ENCODE measurements at regions not wholly inside any gene's neighbourhood (a gene's known extent, or its start where the extent isn't known, plus 50 kb on each side); places are given as distances from the start of the nearest gene placed in this dataset.

DNA sequence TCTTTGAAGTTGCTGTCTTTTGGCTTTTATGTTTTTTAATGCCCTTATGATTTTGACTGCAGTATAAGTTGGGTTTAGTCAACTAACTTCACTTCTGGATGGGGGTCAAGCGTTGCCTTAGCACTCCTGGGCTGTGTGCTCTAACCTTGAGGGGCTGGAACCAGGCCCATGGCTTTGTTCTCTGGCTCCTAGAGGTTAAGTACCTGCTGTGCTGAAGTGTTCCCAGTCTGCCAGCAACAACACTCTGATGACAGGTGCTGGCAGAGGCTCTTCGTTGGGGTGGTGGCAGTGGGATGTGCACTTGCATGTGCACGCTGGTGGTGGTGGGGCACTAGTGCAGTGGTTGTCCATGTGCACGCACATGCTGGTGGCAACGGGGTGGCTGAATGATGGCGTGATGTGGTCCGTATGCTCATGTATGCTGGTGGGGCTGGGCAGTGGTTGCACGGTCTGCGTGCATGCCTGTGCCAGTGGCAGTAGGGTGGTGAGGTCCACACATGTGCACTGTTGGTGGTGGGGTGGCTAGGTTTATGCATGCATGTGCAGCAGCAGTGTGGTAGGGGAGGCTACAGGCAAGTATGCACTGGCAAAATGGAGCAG is 447.8 kb upstream of the GOT2 start:
- DNase-seq (ENCODE audit: low read depth in 2 of 2): no peak

DNA sequence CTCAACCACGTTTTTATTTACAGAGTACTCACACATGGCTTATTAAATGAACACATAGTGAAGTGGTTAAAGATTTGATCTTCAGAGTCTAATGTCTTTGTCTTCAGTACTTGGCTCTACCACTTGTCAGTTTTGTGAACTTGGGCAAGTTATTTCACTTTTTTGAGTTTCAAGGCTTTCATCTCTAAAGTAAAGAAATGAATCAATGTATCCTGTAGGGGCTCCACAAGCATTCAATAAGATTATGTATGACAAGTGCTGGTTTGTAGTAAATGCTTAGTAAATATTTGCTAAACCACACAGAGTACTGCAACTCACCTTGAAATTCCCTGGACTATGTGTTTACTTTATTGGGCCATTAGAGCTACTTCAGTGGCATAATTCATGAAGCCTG is 446.0 kb upstream of the GOT2 start:
- DNase-seq (ENCODE audit: low read depth in 2 of 2): no peak

DNA sequence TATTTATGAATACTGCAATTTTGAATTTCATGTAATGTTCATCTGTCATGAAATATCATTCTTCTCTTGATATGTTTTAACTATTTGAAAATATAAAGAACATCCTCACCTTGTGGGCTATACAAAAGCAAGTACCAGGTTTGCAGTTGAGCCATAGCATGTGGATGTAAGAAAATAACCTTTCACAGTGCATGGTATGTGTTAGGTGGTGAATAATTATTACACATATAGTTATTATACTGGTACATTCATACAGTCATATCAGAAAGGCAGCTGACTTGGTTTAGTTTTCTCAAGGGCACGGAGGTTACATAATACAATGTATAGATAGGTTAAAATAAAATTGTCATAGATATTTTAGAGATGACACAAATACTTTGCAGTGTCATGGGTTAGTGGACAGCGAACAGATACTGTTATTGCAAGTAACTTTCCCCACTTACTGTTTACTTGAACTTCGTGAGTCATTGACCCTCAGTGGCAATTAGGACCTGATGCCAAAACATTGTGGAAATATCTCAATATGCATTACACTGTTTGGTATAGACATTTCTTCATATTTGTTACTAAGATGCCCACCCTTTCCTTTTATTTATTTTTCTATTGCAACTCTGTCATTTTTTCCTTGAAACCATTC is 445.4 kb upstream of the GOT2 start:
- DNase-seq (ENCODE audit: low read depth in 2 of 2): no peak

- no peak for DNase-seq (ENCODE audit: low read depth in 2 of 2)
Measured at GRCh38 chr16:59173408-59173831, 439.3 kb upstream of the GOT2 start.

- DNase-seq (ENCODE audit: low read depth in 2 of 2): no peak
Measured at GRCh38 chr16:59170099-59170712, 436.1 kb upstream of the GOT2 start.

DNA sequence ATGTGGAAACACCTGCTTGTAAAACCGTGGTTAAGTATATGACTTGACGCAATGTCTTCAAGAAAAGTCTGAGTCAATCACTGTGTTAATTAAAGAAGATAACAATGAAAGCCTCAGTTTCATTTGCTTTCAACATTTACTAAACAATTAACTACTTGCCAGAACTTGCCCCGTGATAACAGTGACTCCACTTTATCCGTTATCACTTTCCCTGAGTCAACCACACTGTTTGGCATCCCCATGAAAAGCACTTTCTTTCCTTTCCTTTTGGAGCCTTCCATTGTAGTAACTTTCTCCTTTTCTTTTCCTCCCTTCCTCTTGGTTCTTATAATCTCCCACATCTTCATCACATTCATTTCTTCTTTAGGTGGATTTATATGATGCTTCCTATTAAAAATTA is 435.1 kb upstream of the GOT2 start:
- no peak for DNase-seq (ENCODE audit: low read depth in 2 of 2)

- DNase-seq (ENCODE audit: low read depth in 2 of 2): no peak
Measured at GRCh38 chr16:59168461-59169114, 434.5 kb upstream of the GOT2 start.

GRCh38 chr16:59164461-59164860 is 430.3 kb upstream of the GOT2 start:
- no peak for DNase-seq (ENCODE audit: low read depth in 2 of 2)

DNA sequence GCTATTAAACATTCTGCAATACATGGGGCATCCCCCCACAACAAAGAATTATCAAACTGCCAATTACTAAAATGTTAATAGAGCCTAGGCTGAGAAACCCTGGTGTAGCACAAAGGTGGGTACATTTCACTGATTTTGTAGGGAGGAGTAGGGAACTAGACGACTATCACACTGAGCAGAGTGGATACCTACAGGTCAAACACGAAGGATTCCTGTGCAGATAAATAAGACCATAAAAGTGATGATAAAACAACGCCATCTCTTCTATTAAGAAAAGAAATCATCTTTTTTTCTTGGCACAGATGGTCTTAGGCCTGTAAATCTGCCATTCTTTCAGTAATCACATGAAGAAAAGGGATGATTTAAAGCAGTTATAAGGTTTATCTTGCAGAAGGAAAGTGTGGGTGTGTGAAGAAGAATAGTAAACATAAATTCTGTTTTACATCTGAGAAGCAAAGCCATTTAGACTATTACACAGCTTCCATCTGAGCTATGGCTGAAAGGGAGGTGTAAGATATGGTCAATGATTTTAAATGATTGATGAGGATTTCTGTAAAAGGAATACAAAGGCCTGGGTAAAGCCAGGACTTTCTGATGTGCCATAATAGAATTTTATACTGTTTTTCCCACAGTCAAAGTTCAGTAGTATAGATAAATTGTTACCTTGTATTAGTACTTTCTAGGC is 429.4 kb upstream of the GOT2 start:
- no peak for DNase-seq (ENCODE audit: low read depth in 2 of 2)

DNA sequence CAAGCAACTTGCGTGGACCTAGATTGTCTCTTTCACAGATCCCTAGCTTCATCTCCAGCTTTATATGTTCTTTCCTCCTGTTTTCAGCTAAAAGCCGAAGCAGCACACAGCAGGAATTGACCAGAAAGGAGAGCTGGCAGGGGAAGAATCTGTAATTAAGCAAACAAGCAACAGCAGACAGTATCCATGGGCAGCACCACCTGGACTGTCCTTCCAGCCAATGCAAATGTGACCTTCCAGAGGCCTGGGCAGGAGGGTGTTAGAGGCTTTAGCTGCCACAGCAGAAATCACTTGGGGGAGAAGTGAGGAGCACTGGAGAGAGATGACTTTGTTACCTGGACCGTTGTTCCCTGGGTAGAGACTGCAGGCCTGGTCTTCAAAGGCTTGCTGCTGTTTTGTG is 427.6 kb upstream of the GOT2 start:
- no peak for DNase-seq (ENCODE audit: low read depth in 2 of 2)

DNA sequence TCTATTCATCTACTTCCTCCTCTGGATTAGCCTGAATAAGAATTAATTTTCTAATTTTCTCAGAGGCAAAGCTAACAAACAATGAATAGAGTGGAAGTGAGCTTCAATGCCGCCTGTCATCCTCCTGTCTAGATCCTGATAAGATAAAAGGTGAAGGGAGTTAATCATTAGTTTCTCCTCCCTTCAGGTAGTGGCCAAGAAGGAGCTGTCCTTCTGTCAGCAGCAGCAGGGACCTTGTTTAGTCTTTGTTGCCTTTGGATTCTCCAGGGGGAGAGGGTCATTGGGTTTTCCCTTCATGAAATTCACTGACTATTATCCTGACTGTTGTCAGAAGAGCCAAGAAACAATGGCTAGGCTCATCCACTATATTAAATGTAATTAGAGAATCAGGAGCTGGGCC is 420.2 kb upstream of the GOT2 start:
- DNase-seq (ENCODE audit: low read depth in 2 of 2): no peak

GRCh38 chr16:59148769-59149155 is 414.6 kb upstream of the GOT2 start:
- DNase-seq (ENCODE audit: low read depth in 2 of 2): no peak

GRCh38 chr16:59148056-59148768 is 414.1 kb upstream of the GOT2 start:
- no peak for DNase-seq (ENCODE audit: low read depth in 2 of 2)

GRCh38 chr16:59146140-59146539 is 412.0 kb upstream of the GOT2 start:
- no peak for DNase-seq (ENCODE audit: low read depth in 2 of 2)

GRCh38 chr16:59144841-59145240 is 410.7 kb upstream of the GOT2 start:
- no peak for DNase-seq (ENCODE audit: low read depth in 2 of 2)

- DNase-seq (ENCODE audit: low read depth in 2 of 2): no peak
Measured at GRCh38 chr16:59144326-59144725, 410.2 kb upstream of the GOT2 start.

- no peak for DNase-seq (ENCODE audit: low read depth in 2 of 2)
Measured at GRCh38 chr16:59126486-59126885, 392.4 kb upstream of the GOT2 start.

GRCh38 chr16:59124056-59124455 is 389.9 kb upstream of the GOT2 start:
- no peak for DNase-seq (ENCODE audit: low read depth in 2 of 2)

DNA sequence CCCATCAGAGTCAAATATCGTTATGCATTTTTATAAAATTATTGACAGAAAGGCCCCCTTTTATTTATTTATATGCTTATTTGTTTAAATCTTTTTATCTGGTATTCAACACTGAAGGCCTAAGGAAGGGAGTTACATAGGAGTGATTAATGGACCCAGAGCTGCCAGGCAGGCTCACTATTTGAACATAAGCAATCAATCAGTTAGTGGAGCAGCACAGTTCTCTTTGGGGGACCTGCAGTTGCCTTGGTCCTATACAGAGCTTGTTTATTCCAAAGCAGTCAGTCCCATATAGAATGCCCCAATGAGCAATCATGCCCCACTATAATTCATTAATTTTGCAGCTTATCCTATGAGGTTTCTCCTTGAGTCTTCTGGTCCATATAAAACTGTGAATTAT is 389.4 kb upstream of the GOT2 start:
- DNase-seq (ENCODE audit: low read depth in 2 of 2): no peak

DNA sequence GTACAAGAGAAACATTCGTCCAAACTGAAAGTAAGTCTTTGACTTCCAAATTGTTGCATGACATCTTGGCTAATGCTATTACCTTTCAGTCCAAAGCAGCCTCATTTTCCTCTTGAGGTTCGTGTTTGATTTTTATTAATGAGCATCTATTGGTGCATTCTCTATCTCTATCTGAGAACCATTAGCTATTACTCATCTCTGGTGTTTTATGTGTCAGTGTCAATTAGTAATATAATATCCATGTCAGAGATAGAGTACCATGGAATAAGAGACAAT is 388.1 kb upstream of the GOT2 start:
- no peak for DNase-seq (ENCODE audit: low read depth in 2 of 2)

DNA sequence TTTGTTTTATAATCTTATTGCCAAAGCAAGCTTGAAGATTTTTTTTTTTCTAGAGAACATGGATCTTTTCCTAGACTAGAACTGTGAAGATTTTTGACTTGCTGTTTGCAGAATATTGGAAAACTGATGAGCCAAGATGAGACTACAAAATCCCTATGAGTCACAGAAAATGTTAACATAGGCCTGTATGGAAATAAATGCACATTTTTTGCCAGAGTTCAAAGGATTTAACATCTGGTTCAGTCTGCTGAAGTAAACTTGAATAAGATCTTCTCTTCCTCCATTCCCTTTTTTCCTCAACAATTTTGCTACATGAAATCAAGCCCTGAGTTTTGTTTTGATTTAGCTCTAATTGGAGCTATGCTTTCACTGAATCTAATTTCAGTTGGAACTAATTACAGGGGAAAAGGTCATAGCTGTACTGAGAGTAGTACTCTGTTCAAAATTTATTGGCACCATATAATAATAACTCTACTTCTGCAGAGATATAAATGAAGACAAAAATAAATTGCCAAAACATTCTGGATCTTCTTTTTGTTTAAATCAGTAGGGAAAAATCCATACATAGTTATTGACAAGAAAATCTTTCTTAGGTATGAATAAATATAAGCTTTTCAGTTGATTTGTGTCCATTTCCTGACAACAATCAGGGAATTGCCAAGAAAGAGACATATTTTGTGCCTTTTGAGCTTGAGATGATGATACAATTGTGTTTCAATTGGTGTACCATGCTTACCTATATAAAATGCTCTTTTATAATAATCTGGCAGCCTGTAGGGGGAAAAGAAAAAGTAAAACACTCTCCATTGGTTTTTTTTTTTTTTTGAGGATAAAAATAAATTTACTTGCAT is 387.5 kb upstream of the GOT2 start:
- DNase-seq (ENCODE audit: low read depth in 2 of 2): no peak
